Stimulated activated CD4-positive, alpha-beta T cell treated with anti-CD3 and anti-CD28 coated beads, Interleukin-4, amount 100 ng/mL, for 4 hours (primary cell): ENCODE measurements at regions not wholly inside any gene's neighbourhood (a gene's known extent, or its start where the extent isn't known, plus 50 kb on each side); places are given as distances from the start of the nearest gene placed in this dataset.
A peak's percentile ranks its signal among the peaks of the same experiment; 100 is the strongest.
"Not testable (repeated sequence)": the region's sequence is repeated elsewhere in the genome, so short reads cannot be mapped to it uniquely, and the experiment has no call there.

Experiments used
- DNase-seq, 2 experiments: peaks; one replicate each; pipeline ENCODE4 v3.0.0-alpha.2; 2020

DNA sequence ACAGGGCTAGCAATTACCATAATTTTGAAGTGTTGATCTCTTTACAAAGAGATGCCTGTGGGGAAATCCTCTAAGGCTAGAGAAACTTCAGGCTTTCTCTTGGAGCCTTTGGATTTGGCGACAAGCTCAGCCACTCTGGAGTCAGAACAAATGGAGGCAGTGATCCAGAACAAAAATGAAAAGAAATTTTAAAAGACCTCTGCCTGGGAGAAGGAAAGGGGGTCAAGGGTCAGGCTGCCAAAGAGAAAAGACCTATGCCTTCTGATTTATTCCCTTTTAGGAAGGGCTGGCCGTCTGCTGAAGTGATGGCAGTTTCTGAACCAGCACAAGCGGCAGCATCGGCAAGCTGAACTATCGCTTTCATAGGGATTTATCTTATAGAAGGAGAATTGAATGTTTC, 140.8 kb upstream of the SFRP2 start:
- DNase-seq = no peak

DNA sequence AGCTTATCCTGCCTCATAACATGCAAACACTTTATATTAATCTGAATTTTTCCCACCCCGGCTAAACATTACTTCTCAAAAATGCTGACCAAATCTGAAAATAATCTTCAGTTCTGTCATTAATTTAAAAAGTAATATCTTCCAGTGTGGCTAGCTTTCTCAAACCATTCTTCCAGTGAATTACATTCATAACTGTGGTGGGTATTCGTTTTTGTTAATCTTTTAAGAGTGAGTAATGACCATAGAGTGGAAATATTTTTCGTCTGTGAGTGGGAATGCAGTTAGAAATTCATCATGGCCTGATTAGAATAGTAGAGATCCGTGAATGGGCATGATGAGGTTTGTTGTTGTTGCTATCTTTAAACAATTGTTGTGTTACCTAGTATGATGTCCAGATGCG, 138.6 kb upstream of the SFRP2 start:
- DNase-seq = no peak

DNA sequence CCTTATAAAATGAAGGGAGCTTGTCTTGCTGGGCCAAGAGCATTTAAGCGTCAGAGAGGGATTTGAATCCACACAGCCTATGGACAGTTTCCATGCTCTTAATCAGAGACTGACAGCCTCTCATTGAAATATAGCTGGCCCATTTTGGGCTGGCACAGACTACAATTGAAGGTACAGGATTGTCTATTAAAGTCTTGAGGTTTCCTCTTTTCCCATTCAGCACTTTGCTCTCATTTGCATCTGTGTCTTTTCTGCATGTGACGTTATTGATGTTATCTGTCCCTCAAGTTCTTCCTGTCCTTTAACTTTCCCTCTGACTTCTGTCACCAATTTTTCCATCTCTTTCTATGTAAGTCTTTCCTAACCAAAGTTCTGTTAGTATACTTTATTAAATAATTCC, 133.3 kb upstream of the SFRP2 start:
- DNase-seq = no peak

DNA sequence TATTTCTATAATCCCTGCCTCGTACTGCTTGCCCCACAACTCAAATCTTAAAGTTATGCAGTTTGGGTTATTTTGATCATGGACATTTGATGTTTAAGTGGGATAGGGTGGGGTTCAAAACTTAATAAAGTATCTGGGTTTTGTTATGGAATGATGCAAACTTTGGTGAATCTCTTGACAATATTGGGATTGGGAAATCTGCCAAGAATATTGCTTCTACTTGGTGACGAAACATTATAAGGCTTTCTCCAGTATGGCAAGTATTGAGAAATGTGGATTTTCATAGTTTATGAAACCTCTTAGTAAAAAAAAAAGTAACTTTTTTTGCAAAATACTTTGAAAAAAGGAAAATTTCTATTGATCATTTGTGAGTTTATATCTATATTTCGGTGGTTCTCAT, 130.8 kb upstream of the SFRP2 start:
- DNase-seq = no peak

DNA sequence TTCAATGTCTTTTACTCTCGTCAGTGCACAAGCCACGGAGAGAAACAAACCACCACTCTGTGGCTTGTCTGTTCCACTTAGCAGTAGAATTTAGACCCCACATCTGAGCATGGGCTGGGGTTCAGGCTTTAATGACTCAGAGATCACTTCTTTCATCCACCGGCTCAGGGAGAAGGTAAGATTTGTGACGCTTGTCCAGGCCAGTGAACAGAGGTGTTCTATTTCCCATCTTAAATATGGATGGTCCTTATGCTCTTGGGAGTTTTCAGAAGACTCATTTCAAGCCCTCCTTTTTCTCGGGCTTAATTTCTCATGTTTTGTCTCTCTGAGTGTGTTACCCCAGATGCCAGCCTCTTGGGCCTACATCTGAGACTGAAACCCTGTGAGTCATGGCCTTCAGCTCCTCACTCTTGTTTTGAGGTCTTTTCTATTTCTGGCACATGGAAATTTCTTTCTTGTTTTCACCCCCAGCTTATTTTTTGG, 127.4 kb upstream of the SFRP2 start:
- DNase-seq = peak in 1 of 2 experiments; percentile 4

DNA sequence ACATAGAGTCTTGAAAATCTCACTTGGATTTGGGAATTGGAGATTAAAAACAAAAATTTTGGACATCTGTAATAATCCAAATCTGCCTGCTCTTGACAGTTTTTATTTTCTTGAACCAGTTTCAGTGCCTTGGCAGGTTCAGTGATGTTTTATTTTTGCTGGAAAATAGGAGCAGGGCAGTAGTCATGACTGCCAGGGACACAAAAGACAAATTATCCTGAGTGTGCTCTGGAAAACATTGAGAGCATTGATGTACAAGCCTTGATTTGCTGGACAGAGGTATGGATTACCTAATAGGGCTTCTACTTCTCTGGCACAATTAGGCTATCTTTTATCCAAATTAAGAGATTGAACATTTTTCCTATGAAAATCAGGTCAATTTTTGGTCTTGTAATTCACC, 123.4 kb upstream of the SFRP2 start:
- DNase-seq = no peak

DNA sequence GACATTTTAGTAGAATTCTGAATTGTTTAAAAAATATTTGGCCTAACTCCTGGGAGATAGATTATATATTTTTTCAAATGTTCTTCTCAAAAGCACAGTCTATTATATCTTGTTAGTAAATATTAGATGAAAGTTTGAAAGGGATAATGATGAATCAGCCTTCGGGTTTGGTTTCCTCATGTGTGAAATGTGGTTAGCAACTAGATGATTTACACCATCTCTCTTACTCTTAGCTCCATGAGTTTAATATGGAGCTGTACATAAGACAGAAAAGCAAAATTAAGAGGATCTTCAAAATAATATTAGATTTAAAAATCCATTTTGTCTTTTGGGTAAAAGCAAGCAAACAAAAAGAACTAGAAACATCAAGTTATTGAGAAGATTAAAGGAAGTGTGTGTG, 120.8 kb upstream of the SFRP2 start:
- DNase-seq = no peak

DNA sequence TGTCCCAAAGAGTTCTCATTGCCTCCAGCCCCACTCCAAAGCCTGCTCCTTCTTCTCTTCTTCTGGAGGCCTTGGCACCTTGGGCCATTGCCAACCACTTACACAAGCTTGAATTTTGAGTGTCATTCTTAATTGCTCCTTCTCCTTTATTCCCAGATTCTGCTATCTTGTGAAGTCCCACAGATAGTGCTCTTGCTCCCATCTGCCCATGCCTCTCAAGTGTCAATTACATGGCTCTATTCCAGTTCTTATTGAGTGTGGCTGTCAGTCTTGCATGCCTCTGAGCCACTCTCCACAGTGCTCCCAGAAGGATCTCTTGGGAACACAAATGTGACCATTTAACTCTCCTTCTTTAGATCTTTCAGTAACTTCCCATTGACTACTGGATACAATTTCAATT, 117.3 kb upstream of the SFRP2 start:
- no peak for DNase-seq

DNA sequence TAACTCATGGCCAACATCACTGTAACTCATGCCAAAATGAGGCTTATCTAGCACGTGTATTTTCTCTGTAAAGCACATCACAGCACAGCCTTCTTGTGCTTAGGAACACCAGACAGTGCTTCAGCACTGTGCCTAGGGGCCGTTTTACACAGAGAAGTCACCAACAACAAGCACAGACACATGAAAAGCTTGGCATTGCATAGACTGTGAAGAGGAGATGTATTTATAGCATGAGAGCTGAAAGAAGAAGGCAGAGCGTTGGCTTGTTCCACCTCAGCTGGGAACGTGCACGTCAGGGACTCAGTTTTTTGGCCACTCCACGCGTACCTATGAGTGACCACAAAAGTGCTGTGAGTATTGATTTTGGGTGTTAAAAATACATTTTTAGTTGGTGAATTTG, 116.3 kb upstream of the SFRP2 start:
- DNase-seq = no peak

DNA sequence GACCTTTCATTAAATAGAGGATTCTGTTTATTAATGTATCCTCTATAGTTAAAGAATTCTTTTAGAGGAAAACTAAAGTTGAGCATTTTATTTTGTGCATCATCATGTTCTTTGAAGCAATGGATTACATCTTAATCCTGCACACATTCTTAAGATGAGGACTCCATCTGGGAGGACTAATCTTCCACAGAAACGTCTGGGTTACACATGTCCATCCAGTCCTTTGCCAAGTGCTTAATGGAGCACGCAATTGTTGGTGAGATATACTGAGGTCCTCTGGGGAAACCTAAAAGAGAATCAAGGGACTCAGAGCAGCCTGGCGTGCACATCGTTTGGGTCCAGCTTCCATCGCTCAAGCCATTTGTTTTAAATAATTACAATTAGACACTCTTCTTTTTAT, 115.1 kb upstream of the SFRP2 start:
- no peak for DNase-seq

DNA sequence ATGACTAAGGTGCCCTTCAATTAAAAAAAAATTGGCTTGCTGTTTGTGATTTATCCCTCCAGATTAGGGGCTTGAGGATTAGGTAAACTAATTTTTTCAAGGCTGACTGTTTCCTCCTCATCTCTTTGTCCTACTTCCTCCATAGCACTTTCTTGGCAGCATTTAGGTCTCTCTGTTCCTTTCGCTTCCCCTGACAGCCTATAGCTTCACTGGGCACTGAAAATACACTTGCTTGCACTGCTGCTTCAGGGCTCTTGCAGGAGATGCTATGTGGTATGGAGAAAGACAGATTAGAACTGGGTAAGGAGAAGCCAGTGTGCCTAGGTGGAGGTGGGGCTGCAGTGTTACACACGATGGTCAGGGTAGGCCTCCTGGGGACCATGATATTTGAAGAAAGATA, 112.3 kb upstream of the SFRP2 start:
- DNase-seq = no peak

DNA sequence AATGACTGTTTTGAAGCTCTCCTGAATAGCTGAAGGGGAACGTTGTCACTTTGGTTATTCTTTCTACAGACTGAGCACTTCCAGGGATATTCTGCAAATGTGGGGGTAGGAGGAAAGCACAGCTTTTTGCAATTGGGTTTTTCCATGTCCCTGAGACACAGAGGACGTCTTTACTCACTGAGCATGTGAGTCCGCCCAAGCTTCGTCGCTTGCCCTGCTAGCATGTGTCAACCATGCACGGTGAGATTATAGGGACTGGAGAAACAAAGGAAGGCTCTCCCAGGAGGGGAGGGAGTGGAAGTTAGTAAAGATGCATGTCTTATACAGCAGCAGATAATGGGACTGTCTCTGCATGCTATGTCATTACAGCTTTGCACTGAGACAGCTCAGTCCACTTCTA, 111.5 kb upstream of the SFRP2 start:
- no peak for DNase-seq

DNA sequence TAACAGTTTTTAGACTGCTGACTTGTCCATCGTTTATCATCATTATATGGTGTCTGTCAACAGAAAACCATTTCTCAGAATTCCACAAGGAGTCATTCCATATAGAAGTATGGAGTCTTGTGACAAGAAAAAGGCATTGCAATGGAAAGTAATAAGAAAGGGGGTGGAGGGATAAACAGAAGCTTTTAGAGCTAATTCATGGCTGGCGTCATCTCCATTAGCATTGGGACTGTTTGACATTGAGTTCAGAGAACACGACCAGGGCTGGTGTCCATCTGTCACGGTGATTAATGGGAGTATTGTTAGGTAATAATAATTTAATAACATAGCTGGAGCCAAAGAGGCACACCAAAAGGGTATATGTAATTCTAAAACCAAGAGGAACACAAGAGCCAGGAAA, 101.9 kb upstream of the SFRP2 start:
- DNase-seq = no peak

DNA sequence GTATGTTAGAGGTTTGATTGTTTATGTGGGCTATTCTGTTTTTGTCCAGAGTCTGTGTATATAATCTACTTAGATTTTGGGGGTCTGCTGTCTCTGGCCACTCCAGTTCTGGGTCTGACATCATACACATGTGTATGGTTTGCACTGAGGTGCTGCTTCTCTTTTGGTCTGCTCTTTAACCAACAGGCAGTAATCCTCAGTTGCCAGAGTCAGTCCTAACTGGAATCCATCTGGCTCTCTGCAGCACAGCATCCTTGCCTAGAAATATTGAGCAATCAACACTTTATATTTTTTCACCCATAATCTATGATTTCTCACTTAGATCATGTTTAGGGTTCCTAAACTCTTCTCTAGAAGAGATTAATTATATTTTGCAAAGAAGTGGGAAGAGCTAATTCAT, 98.3 kb upstream of the SFRP2 start:
- no peak for DNase-seq

DNA sequence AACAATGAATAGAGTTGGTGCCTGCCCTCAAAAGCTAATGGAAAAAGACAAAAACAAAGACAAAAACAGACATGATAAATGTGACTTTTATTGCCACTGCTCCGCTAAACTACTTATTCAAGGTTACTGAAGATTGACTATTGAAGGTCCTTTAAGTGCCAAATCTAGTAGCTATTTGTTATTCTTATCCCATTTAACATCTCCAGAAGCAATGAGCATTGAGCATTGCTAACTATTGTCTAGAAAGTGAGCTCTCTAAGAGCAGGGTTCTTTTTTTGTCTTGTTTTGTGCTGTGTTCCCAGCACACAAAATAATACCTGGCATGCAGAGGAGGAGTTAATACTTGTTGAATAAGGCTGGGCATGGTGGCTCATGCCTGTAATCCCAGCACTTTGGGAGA, 95.4 kb upstream of the SFRP2 start:
- DNase-seq = no peak

DNA sequence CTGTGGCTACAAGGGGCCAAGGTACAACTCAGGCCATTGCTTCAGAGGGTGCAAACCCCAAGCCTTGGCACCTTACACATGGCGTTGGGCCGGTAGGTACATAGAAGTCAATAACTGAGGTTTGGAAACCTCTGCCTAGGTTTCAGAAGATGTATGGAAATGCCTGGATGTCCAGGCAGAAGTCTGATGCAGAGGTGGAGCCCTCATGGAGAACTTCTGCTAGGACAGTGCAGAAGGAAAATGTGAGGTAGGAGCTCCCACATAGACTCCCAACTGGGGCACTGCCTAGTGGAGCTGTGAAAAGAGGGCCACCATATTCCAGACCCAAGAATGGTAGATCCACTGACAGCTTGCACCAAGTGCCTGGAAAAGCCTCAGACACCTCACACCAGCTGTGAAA, 92.1 kb upstream of the SFRP2 start:
- no peak for DNase-seq

DNA sequence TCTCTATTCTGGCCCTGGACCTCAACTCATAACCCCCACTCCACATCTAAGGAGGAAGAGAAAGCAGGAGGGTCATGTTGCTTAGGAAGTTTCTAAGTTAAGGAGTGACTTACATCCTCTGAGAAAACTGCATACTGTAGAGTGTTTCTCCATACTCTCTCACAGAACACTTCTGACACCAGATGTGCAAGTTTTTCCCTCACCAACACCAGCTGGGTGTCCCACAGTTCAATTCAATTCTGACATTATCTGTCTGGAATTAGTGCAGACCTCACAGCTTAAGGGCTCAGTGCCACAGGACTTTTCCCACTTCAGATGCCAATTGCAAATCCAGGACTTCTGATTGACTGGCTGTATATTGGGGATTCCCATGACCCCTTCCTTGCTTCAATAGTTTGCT, 89.0 kb upstream of the SFRP2 start:
- no peak for DNase-seq

DNA sequence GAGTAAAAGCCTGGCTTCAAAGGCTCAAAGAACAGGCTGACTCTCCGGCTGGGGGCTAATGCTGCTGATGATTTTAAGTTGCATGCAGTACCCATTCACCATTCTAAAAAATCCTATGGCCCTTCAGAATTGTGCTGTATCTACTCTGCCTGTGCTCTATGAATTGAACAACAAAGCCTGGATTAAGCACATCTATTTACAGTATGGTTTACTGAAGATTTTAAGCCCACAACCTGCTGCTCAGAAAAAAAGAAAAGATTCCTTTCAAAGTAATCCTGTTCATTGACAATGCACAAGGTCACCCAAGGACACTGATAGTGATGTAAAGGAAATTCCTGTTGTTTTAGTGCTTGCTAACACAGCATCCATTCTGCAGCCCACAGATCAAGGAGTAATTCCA, 84.9 kb upstream of the SFRP2 start:
- no peak for DNase-seq

DNA sequence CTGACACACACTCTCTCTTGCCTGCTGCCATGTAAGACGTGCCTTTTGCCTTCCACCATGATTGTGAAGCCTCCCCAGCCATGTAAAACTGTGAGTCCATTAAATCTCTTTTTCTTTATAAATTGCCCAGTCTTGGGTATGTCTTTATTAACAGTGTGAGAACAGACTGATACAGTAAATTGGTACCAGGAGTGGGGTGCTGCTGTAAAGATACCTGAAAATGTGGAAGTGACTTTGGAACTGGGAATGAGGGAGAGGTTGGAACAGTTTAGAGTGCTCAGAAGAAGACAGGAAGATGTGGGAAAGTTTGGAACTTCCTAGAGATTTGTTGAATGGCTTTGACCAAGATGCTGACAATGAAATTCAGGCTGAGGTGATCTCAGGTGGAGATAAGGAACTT, 77.9 kb upstream of the SFRP2 start:
- DNase-seq = not testable (repeated sequence)

DNA sequence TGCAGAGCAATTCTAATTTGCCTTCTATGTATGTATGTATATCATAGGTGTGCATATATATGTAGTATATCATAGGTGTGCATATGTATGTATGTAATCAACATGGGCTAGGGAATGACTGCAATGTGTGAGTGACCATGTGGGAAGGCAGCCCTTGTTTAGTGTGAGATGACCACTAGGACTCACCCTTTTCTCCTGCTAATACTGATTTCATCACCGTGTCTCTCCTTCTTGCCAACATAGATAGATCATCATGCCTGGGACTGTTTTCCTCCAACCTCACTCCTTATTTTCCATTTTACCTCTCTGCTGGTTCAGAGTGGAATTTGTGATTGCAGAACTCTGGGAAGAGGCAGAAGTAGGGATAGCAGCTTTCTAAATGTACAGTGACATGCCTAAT, 63.6 kb upstream of the SFRP2 start:
- DNase-seq = no peak

DNA sequence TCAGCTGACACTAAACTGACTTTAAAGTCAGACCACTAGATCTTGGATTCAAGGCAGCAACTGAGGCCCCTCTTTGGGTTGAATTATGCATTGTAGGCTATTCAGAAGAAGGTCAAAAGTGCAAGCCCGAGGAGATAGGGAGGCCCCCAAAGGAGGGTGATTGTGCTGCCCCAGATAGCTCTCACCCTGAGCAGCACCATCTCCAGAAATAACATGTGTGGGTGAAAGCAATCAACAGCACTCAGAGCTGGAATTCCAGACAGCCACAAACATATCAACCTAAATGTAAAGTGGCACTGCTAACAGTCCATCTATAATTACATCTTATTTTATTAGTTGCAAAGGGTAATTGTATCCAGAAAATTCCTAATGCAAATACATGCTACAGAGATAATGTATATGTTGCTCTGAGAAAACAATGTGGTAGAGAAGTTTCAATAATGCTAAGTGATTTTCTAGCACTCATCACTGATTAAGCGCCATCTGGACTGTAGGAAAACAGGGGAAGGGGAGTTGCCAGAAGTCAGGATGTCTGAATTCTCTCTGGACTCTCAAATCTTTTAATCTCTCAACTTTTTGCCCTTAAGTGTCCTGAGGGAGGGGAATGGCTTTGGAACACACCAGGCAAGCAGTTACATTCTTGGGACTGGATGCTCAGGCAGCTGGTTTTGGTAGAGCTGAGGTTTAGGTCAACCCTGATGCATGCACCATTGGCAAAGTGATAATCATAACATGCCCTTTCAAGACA, 61.8 kb upstream of the SFRP2 start:
- no peak for DNase-seq

DNA sequence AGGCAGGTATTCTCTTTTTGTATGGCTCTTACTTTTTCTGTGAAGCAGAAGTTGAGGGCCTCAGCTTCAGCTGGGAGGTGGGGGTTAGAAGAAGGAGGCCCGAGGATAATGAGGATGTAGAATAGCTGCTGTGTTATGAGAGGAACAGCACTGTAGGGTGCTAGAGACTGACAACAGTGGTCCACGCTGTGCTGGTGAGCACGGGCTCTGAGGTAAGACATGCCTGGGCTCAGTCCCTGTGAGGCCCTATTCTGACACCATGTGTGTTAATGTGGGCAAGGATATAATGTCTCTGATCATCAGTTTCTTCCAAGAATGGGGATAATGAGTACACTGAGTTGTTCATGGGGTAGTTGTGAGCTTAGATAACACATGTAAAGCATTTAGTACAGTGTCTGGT, 55.3 kb upstream of the SFRP2 start:
- no peak for DNase-seq
